GM21717 (cell line): ENCODE measurements at regions not wholly inside any gene's neighbourhood (a gene's known extent, or its start where the extent isn't known, plus 50 kb on each side); places are given as distances from the start of the nearest gene placed in this dataset.

Experiments
- ATAC-seq: cut with Tn5 transposase; IDR thresholded peaks from one replicate; pipeline ENCODE4 v1.9.1; 2021; ENCODE audit warnings: mild to moderate bottlenecking, moderate library complexity; ENCODE audit not compliant: unreplicated experiment

DNA sequence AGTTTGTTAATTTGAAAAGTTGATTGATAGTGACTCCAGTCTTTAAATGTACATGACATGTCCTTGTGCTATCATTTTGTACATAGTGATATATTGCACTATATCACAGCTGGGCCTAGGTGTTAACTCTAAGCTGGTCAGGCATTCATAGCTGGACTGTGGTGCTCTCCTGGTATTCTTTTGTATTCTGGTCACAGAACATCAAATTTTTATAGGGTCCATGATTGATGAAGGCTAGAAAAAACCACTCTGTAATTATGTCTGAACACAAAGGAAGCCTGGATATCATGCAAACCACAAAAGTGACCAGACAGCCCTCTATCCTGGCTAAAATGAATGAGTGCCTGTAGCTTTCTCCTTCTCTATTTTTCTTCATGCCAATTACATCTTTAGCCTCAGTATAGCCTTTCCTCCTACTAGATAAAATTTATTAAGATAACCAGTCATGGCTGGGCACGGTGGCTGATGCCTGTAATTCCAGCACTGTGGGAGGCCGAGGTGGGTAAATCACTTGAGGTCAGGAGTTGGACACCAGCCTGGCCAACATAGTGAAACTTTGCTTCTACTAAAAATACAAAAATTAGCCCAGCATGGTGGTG lies 134.9 kb upstream of the B3GALT2 start:
- no peak for ATAC-seq

DNA sequence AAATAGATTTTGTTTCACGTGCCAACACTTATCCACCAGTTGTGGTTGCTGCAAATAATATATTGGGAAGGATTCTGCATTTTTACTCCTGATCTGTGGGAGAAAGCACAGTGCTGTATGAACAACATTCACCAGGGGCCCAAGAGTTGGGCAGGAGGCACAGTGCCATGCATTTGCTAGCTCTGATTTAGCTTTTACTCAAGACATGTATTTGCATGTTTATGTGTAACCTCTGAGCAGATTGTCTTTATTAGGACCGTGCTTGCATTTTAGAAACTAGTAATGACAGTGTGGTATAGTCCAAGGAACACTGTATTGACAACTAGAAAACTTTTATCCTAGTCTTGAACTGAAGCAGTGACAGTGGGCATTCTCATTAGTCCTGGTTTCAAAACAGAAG lies 133.9 kb upstream of the B3GALT2 start:
- no peak for ATAC-seq

DNA sequence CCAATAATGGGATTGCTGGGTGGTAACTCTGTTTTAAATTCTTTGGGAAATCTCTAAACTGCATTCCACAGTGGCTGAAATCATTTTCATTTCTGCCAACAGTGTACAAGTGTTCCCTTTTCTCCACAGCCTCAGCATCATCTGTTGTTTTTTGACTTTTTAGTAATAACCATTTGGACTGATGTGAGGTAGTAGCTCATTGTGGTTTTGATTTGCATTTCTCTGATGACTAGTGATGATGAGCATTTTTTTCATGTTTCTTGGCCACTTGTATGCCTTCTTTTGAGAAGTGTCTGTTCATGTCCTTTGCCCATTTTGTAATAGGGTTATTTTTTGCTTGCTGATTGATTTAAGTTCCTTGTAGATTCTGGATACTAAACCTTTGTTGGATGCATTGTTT lies 131.9 kb upstream of the B3GALT2 start:
- no peak for ATAC-seq

DNA sequence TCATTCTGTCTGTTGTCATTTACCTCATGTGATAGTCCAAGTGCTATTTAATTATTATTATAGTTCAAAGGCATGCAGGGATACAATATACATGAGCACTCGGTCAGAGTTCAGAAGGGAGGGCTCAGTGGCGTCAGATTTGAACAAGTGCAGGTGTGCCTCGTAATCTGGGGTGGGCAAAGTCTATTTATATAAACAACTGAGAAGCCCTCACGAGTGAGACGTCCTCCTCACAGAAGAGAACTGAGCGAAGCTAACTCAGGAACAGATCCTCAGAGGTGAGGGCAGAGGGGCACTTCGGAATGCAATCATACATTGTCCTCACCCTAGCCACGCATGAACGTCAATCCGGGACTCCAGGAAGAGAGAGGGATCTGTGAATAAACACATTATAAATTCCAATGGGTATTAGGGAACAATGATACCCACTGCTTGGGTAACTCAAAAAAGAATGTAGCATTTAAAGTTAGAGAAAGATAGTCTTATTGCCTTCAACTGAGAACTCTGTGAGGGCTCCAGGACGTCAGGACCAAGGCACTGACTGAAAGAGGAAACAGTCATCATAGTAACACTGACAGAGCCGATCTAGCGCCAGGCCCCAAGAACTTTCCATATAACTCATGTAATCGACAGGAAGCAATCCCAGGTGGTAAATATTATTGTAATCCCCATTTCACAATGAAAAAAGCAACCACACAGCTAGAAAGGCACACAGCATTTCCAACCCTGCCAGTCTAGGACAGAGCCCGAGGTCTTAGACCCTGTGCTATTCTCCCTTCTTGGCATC lies 127.1 kb upstream of the B3GALT2 start:
- ATAC-seq = no peak

DNA sequence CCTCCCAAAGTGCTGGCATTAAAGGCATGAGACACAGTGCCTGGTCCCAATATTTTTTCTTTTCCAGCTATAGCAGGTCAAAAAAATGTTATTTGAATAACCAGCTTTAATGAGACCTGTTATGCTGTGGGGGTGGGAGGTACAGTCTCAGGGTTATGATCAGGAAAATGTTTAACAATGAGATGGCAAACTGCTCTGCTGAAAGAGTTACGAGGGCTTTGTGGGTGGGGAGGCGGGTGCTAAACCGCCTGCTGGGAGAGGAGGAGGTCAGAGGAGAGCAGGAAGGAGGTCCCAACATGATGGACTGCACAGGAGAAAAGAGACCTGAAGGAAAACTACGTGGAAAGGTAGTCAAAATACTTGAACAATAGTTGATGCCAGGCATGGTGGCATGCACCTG lies 126.0 kb upstream of the B3GALT2 start:
- no peak for ATAC-seq

DNA sequence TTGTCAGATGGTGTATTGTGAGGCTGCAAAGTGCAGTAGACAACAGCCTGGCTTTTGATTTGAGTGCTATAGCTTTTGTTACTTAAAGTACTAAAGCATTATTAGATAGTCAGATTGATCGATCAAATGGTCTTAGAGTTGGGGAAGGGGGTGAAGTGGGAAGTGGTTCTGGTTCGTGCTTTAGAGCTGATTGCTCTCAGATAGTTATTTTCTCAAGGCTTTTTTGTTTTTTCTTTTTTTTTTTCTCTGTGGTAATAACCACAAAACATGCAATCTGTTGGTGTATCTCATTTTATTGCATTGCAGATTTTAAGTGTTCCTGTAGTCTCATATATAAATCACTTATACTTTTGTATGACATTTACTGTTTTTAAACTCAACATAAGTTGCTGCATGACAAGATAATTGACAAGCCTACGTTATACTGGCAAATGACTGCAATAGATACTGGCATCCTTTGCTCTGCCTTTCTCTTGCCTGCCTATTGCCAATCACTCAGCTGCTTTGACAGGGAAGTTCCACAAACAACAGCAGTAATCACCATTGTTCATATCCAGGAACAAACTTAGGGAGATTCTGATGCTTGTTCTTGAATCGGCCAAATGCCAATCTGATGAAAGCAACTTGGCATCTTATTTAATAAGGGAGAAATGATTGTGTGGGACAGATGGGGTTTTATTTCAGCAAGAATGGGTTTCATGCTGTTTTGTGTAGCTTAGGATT lies 125.0 kb upstream of the B3GALT2 start:
- ATAC-seq = no peak

DNA sequence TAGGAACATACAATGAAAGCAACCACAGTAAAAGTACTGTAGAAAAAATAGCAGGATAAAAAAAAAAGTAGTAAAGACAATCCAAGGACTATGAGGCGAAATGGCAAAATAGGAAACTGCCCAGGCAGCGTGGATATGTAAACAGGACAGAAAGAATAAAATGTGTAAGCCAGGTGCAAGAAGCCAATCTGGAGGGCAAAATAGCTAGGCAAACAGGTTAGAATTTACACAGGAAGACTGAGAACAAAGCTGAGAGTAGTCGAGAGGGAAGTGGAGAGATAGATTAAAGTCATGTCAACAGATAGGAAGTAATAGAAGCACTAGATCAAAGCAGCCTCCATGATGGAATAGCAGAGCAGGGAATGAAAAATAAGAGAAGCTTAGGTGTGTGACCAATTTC lies 124.2 kb upstream of the B3GALT2 start:
- no peak for ATAC-seq

DNA sequence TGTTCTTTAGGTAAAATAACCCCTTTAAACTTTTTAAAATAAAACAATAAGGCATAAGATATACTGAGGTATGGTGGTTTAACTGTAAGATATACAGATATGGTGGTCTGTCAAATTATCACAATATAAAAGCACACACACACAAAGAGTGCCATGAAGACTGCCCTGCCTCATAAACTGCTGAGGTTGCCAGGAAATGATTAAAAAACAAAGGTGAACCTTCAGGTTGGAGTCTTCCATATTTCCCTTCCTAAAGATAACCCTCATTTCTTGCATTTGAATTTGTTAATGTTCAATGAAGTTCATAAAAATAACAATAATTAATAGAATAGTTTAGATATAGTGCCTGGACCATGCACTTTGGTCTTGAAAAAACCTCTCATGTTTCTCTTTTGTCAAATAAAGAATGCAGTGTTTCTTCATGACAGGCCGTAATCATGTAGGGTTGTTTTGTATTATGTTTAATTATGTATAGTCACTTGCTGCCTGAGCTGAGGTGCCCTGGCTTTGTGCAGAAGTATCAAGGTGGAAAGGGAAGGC lies 123.6 kb upstream of the B3GALT2 start:
- no peak for ATAC-seq

DNA sequence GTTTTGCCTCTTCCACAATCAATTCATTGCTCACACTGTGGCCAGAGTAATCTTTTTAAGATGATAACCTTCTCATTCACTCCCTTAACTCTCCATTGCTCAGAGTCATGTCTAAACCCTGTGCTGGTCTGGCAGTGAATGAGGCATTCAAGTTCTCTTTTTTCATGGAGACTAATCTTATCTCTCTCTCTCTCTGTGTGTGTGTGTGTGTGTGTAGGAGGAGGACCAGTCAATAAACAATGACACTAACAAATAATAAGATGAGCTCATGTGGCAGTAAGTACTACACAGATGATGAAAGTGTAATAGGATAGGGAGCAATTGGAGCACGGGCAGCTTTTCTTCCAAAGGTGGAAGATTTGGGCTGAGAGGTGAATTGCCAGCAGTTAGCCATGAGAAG lies 122.0 kb upstream of the B3GALT2 start:
- ATAC-seq = no peak

DNA sequence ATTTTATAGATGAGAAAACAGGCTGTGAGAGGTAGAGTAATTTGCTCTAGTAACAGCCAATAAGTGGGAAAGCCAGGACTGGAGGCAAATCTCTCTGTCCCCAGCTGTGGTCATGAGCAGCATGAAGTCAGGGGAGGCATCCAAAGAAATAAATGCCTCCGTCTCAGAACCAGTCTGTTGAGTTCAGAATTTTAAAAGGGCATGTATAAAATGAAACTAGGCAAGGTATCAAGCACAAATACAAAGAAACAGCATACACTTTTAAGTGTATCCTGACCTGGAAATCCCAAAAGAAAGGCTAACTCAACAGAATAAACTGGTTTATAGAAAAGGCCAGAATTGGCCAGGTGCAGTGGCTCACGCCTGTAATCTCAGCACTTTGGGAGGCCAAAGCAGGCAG lies 120.0 kb upstream of the B3GALT2 start:
- no peak for ATAC-seq
